ENCODE measurements at regions not wholly inside any gene's neighbourhood (a gene's known extent, or its start where the extent isn't known, plus 50 kb on each side); places are given as distances from the start of the nearest gene placed in this dataset.

GRCh38 chr13:59259165-59260000 is 904.3 kb downstream of the DIAPH3 start:
- Histone ChIP-seq H3K27me3 (ENCODE audit: low read length) (no peaks in the 10 kb centered on the region), H3K9me2 (replicated peaks; ENCODE audit: insufficient read depth, low read length) (no peaks in the 10 kb centered on the region)

DNA sequence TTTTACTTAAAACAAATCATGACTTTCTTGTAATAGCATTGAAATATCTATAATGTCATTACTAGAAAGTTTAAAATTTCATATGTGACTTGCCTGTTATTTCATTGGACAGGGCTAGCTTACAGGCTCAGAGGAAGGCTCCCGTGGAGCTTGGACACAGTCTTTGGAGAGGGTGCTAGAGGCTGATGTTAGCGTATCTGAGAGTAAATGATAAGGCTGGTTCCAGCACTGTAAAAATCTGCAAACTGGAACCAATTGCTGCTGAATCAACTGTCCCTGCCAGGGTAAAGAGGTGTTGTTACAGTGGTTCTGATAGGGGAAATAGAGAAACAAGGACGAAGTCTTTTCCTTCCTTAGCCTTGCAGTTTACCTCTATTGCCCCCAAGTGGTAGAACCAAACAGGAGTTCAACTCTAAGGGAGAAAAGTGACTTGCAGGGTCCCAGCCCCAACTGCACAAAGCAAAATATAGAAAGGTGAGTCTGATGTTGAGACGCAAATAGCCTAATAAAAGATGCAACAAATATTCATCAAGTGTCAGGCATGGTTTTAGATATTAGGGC is 901.7 kb downstream of the DIAPH3 start:
- Histone ChIP-seq H3K27me3 (ENCODE audit: low read length) (no peaks in the 10 kb centered on the region), H3K4me3 (ENCODE audit: low read length) (no peak overlapping the region), H3K36me3 (ENCODE audit: insufficient read depth, low read length) (no peaks in the 10 kb centered on the region), H3K79me2 (ENCODE audit: low read length) (no peaks in the 10 kb centered on the region), H2AFZ (ENCODE audit: low read length) (no peak overlapping the region), H4K20me1 (ENCODE audit: insufficient read depth, low read depth, low read length) (no peaks in the 10 kb centered on the region), H3K9me3 (ENCODE audit: low read length) (no peaks in the 10 kb centered on the region), H3K27ac (ENCODE audit: low read length) (no peak overlapping the region), H3K9ac (ENCODE audit: low read length) (no peak overlapping the region), H3K9me2 (replicated peaks; ENCODE audit: insufficient read depth, low read length) (no peaks in the 10 kb centered on the region), H3K4me1 (ENCODE audit: low read length) (no peaks in the 10 kb centered on the region), H3K4me2 (ENCODE audit: low read depth, low read length, poor library complexity, severe bottlenecking) (no peak overlapping the region)
- peak; percentile 56 for DNase-seq

More at GRCh38 chr13:59259165-59260000, 904.3 kb downstream of the DIAPH3 start:
- no peak overlapping the region for H3K27ac ChIP-seq (ENCODE audit: low read length)
- no peak overlapping the region for H2AFZ ChIP-seq (ENCODE audit: low read length)
- H3K4me1 ChIP-seq (ENCODE audit: low read length), result no peaks in the 10 kb centered on the region
- DNase-seq, result no peak
- H3K36me3 ChIP-seq (ENCODE audit: insufficient read depth, low read length), result no peaks in the 10 kb centered on the region
- H3K4me3 ChIP-seq (ENCODE audit: low read length), result no peak overlapping the region
- no peaks in the 10 kb centered on the region for H3K79me2 ChIP-seq (ENCODE audit: low read length)
- no peaks in the 10 kb centered on the region for H4K20me1 ChIP-seq (ENCODE audit: insufficient read depth, low read depth, low read length)
- no peak overlapping the region for H3K9ac ChIP-seq (ENCODE audit: low read length)
- H3K9me3 ChIP-seq (ENCODE audit: low read length), result no peaks in the 10 kb centered on the region
- no peak overlapping the region for H3K4me2 ChIP-seq (ENCODE audit: low read depth, low read length, poor library complexity, severe bottlenecking)

GRCh38 chr13:59263531-59263930 is 900.2 kb downstream of the DIAPH3 start:
- no peaks in the 10 kb centered on the region for H3K9me2 ChIP-seq (replicated peaks; ENCODE audit: insufficient read depth, low read length)
- no peak overlapping the region for H3K27ac ChIP-seq (ENCODE audit: low read length)
- H3K9ac ChIP-seq (ENCODE audit: low read length), result no peak overlapping the region
- H3K9me3 ChIP-seq (ENCODE audit: low read length), result no peaks in the 10 kb centered on the region
- H3K4me1 ChIP-seq (ENCODE audit: low read length), result no peaks in the 10 kb centered on the region
- no peak for DNase-seq
- no peak overlapping the region for H3K4me3 ChIP-seq (ENCODE audit: low read length)
- no peaks in the 10 kb centered on the region for H4K20me1 ChIP-seq (ENCODE audit: insufficient read depth, low read depth, low read length)
- H3K36me3 ChIP-seq (ENCODE audit: insufficient read depth, low read length), result no peaks in the 10 kb centered on the region
- no peaks in the 10 kb centered on the region for H3K27me3 ChIP-seq (ENCODE audit: low read length)
- no peak overlapping the region for H2AFZ ChIP-seq (ENCODE audit: low read length)
- no peaks in the 10 kb centered on the region for H3K79me2 ChIP-seq (ENCODE audit: low read length)
- H3K4me2 ChIP-seq (ENCODE audit: low read depth, low read length, poor library complexity, severe bottlenecking), result no peak overlapping the region

DNA sequence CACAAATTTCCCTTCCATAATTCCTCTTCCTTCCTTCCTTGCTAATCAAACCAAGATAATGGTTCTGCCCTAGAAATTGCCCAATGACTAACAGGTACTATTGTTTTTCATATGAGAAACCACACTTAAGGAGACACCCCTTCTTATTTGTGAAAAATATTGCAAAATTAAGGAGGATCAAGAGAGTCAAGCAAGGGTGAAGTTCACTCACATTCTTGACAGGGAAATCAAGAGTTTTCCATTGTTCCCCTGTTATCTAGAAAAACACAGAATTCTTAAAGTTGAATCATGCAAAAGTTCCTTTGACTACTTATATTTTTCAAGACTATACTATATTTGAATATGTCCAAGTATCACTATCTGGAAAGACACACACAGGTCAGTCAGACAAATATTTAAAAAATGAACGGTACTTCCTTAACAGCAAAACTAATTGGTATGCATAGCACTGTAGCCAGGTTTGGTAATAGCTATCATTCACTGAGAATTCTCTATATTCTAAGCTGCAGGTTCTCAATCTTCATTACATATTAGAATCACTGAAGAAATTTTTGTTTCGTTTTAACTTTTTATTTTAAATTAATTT is 897.2 kb downstream of the DIAPH3 start:
- no peaks in the 10 kb centered on the region for H3K79me2 ChIP-seq (ENCODE audit: low read length)
- no peak overlapping the region for H3K27ac ChIP-seq (ENCODE audit: low read length)
- no peaks in the 10 kb centered on the region for H3K4me1 ChIP-seq (ENCODE audit: low read length)
- H3K27me3 ChIP-seq (ENCODE audit: low read length), result no peaks in the 10 kb centered on the region
- H4K20me1 ChIP-seq (ENCODE audit: insufficient read depth, low read depth, low read length), result no peaks in the 10 kb centered on the region
- no peaks in the 10 kb centered on the region for H3K9me2 ChIP-seq (replicated peaks; ENCODE audit: insufficient read depth, low read length)
- H3K9me3 ChIP-seq (ENCODE audit: low read length), result no peaks in the 10 kb centered on the region
- no peak overlapping the region for H3K4me2 ChIP-seq (ENCODE audit: low read depth, low read length, poor library complexity, severe bottlenecking)
- no peak overlapping the region for H3K4me3 ChIP-seq (ENCODE audit: low read length)
- no peak for DNase-seq
- no peak overlapping the region for H2AFZ ChIP-seq (ENCODE audit: low read length)
- no peak overlapping the region for H3K9ac ChIP-seq (ENCODE audit: low read length)
- H3K36me3 ChIP-seq (ENCODE audit: insufficient read depth, low read length), result no peaks in the 10 kb centered on the region

DNA sequence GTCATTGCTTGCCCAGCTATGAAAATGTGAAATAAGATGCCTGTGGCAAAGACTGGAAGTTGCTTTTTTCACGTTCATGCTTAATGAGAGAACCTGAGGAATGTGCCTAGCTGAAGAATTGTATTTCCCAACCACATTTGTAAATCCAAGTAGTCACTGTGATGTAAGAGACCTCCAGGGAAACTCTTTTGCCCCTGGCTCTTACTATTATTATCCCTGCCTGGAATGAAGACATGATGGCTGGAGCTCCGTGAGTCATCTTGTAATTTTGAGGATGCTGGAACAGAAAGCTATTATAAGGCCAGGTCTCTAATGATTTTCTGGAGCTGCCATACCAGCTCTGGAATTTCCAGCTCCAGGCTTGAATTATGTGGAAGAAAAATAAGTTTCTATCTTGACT is 894.3 kb downstream of the DIAPH3 start:
- H3K4me2 ChIP-seq (ENCODE audit: low read depth, low read length, poor library complexity, severe bottlenecking), result no peak overlapping the region
- no peak overlapping the region for H2AFZ ChIP-seq (ENCODE audit: low read length)
- H3K9me3 ChIP-seq (ENCODE audit: low read length), result no peaks in the 10 kb centered on the region
- no peaks in the 10 kb centered on the region for H3K79me2 ChIP-seq (ENCODE audit: low read length)
- no peak for DNase-seq
- H3K36me3 ChIP-seq (ENCODE audit: insufficient read depth, low read length), result no peaks in the 10 kb centered on the region
- no peaks in the 10 kb centered on the region for H4K20me1 ChIP-seq (ENCODE audit: insufficient read depth, low read depth, low read length)
- H3K27ac ChIP-seq (ENCODE audit: low read length), result no peak overlapping the region
- H3K4me3 ChIP-seq (ENCODE audit: low read length), result no peak overlapping the region
- no peaks in the 10 kb centered on the region for H3K27me3 ChIP-seq (ENCODE audit: low read length)
- H3K9me2 ChIP-seq (replicated peaks; ENCODE audit: insufficient read depth, low read length), result no peaks in the 10 kb centered on the region
- no peaks in the 10 kb centered on the region for H3K4me1 ChIP-seq (ENCODE audit: low read length)
- no peak overlapping the region for H3K9ac ChIP-seq (ENCODE audit: low read length)

DNA sequence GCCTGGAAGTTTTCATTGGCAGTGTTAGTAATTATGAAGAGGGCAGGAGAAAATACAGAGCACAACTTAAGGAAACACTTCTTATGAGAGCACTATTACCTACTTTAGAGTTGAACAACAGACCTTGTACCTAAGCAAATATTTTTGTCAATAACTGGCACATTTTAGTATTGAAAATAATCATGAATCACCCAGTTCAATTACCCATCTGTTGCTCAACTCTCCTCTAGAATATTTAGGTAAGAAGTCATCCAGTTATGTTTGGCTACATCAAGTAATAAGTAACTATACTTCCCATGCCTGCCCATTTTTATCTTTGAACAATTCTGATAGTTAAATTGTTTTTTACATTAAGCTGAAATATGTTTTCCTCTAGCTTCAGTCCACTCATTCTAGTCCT is 893.4 kb downstream of the DIAPH3 start:
- Histone ChIP-seq H3K79me2 (ENCODE audit: low read length) (no peaks in the 10 kb centered on the region), H3K9me2 (replicated peaks; ENCODE audit: insufficient read depth, low read length) (no peaks in the 10 kb centered on the region), H3K9me3 (ENCODE audit: low read length) (no peaks in the 10 kb centered on the region), H2AFZ (ENCODE audit: low read length) (no peak overlapping the region), H3K27me3 (ENCODE audit: low read length) (no peaks in the 10 kb centered on the region), H4K20me1 (ENCODE audit: insufficient read depth, low read depth, low read length) (no peaks in the 10 kb centered on the region), H3K9ac (ENCODE audit: low read length) (no peak overlapping the region), H3K4me1 (ENCODE audit: low read length) (no peaks in the 10 kb centered on the region), H3K36me3 (ENCODE audit: insufficient read depth, low read length) (no peaks in the 10 kb centered on the region), H3K4me2 (ENCODE audit: low read depth, low read length, poor library complexity, severe bottlenecking) (no peak overlapping the region), H3K4me3 (ENCODE audit: low read length) (no peak overlapping the region), H3K27ac (ENCODE audit: low read length) (no peak overlapping the region)
- no peak for DNase-seq

DNA sequence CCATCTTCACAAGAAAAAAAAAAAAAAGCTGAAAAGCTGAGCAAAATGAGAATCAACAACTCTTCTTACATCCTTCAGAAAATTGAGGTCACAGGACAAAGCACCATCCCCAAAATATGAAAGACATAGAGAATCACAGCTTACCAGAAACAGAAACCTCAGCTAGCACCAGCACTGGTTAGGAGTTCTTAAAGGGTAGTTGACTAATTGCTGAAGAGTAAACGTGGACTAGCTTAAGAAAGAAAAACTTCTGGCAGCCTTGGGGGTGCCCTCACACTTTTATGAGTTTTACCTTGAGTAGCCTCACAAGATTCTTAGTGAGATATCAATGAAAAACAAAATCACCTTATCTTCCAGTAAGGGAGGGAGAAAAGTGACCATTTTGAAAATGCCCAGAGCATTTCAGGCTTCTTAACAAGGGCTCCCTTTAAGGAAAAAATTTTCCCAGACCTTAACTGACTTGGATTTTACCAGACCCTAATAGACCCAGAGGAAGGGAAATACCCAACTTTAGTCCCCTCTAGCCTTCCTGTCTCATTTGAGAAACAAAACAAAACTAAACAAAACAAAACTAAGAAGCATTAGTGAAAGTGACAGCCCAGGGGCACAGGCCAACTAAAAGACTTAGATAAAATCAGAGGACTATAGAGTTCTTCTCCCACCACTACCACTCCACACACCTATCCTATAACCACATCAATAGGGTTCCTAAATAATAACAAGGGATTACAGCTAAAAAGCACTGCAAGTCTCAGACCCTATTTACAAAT is 888.6 kb downstream of the DIAPH3 start:
- Histone ChIP-seq H3K79me2 (ENCODE audit: low read length) (no peaks in the 10 kb centered on the region), H3K9me2 (replicated peaks; ENCODE audit: insufficient read depth, low read length) (no peaks in the 10 kb centered on the region), H3K4me1 (ENCODE audit: low read length) (no peaks in the 10 kb centered on the region), H2AFZ (ENCODE audit: low read length) (no peak overlapping the region), H3K27ac (ENCODE audit: low read length) (no peak overlapping the region), H4K20me1 (ENCODE audit: insufficient read depth, low read depth, low read length) (no peaks in the 10 kb centered on the region), H3K9me3 (ENCODE audit: low read length) (no peaks in the 10 kb centered on the region), H3K4me2 (ENCODE audit: low read depth, low read length, poor library complexity, severe bottlenecking) (no peak overlapping the region), H3K4me3 (ENCODE audit: low read length) (no peak overlapping the region), H3K9ac (ENCODE audit: low read length) (no peak overlapping the region), H3K27me3 (ENCODE audit: low read length) (no peaks in the 10 kb centered on the region), H3K36me3 (ENCODE audit: insufficient read depth, low read length) (no peaks in the 10 kb centered on the region)
- no peak for DNase-seq

DNA sequence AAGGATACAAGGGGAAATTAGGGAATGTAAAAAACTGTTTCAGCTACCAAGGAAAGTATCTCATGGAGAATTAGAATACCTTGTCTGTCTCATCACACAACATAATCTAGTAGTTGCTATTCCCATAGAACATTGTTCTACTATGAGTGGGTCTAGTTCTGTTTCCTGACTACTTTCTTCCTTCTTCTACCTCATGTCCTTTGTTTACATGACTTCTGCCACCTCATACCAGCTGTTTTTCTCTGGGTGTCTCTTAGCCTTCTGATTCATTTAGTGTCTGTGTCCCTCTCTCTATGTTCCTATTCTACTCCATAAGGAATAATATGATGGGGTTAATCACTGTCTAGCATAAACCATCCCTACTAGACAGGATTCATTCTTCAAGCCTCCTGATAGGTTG is 887.3 kb downstream of the DIAPH3 start:
- no peak overlapping the region for H3K9ac ChIP-seq (ENCODE audit: low read length)
- no peak overlapping the region for H3K27ac ChIP-seq (ENCODE audit: low read length)
- H3K4me3 ChIP-seq (ENCODE audit: low read length), result no peak overlapping the region
- H3K9me3 ChIP-seq (ENCODE audit: low read length), result no peaks in the 10 kb centered on the region
- H3K27me3 ChIP-seq (ENCODE audit: low read length), result no peaks in the 10 kb centered on the region
- DNase-seq, result no peak
- H3K79me2 ChIP-seq (ENCODE audit: low read length), result no peaks in the 10 kb centered on the region
- H3K9me2 ChIP-seq (replicated peaks; ENCODE audit: insufficient read depth, low read length), result no peaks in the 10 kb centered on the region
- H3K36me3 ChIP-seq (ENCODE audit: insufficient read depth, low read length), result no peaks in the 10 kb centered on the region
- no peak overlapping the region for H3K4me2 ChIP-seq (ENCODE audit: low read depth, low read length, poor library complexity, severe bottlenecking)
- no peak overlapping the region for H2AFZ ChIP-seq (ENCODE audit: low read length)
- no peaks in the 10 kb centered on the region for H4K20me1 ChIP-seq (ENCODE audit: insufficient read depth, low read depth, low read length)
- H3K4me1 ChIP-seq (ENCODE audit: low read length), result no peaks in the 10 kb centered on the region
